NT2/D1 (cell line): ENCODE measurements at regions not wholly inside any gene's neighbourhood (a gene's known extent, or its start where the extent isn't known, plus 50 kb on each side); places are given as distances from the start of the nearest gene placed in this dataset.
A peak's percentile ranks its signal among the peaks of the same experiment; 100 is the strongest.
"Not testable (repeated sequence)": the region's sequence is repeated elsewhere in the genome, so short reads cannot be mapped to it uniquely, and the experiment has no call there.

Experiments
- DNase-seq: peaks from one replicate; pipeline ENCODE4 v3.0.0-alpha.2; 2011; ENCODE audit warnings: low read depth, low spot score
- H3K27me3 ChIP-seq: 2 replicates; pipeline ENCODE4 v1.6.0; 2011; ENCODE audit warnings: mild to moderate bottlenecking; ENCODE audit not compliant: insufficient read length, insufficient read depth
- H3K36me3 ChIP-seq: 2 replicates; pipeline ENCODE4 v1.6.1; 2011; ENCODE audit warnings: mild to moderate bottlenecking, low read length, mixed read lengths; ENCODE audit not compliant: insufficient read depth, insufficient read length
- H3K4me1 ChIP-seq: 2 replicates; pipeline ENCODE4 v1.5.1; 2011; ENCODE audit not compliant: insufficient read depth, insufficient read length
- H3K4me3 ChIP-seq: 2 replicates; pipeline ENCODE4 v1.5.1; 2011; ENCODE audit warnings: low read depth; ENCODE audit not compliant: insufficient read length
- H3K9ac ChIP-seq: 2 replicates; pipeline ENCODE4 v1.6.0; 2011; ENCODE audit warnings: low read depth; ENCODE audit not compliant: insufficient read length
- H3K9me3 ChIP-seq: 2 replicates; pipeline ENCODE4 v1.5.1; 2011; ENCODE audit warnings: mild to moderate bottlenecking, low read length; ENCODE audit not compliant: insufficient read depth
- SUZ12 ChIP-seq: IDR thresholded peaks from 2 replicates; pipeline ENCODE4 v1.6.1; 2011; ENCODE audit not compliant: insufficient read length, insufficient read depth; ENCODE audit errors: extremely low read depth
- YY1 ChIP-seq: IDR thresholded peaks from 2 replicates; pipeline ENCODE4 v1.6.1; 2011; ENCODE audit not compliant: insufficient read length, insufficient read depth
- ZNF274 ChIP-seq: IDR thresholded peaks from 2 replicates; pipeline ENCODE4 v1.6.1; 2011; ENCODE audit warnings: mild to moderate bottlenecking, low read depth, low read length

DNA sequence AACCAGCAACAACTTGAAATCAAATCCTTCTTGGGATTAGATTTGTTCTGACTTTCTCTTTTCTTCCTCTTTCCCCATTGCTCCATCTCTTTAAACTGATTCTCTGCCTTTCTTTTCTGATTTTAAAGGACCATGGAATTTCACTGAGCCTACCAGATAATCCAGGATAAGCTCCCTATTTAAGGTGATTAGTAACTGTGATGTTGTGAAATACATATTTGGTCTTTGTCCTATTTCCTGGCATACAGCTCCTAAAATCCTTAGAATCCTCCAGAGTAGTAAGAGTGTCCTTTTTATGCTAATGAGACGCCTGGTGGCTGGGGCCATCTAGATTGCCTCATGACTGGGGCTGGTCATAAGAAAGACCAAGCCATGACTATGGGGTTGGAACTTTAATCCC, 236.9 kb downstream of the USP25 start:
- TF ChIP-seq SUZ12: no peak
- Histone ChIP-seq H3K36me3 (no peaks in the 10 kb centered on the region), H3K27me3 (no peaks in the 10 kb centered on the region), H3K4me1 (no peaks in the 10 kb centered on the region), H3K4me3 (no peak overlapping the region), H3K9me3 (peaks cover 15% of the 10 kb centered on the region), H3K9ac (no peak overlapping the region)
- no peak for DNase-seq

- no peak overlapping the region for H3K4me3 ChIP-seq
- H3K9ac ChIP-seq: no peak overlapping the region
- H3K9me3 ChIP-seq: peaks cover 15% of the 10 kb centered on the region
- H3K4me1 ChIP-seq: no peaks in the 10 kb centered on the region
- TF ChIP-seq SUZ12 (no peak), YY1 (no peak), ZNF274 (no peak)
- H3K36me3 ChIP-seq: no peaks in the 10 kb centered on the region
- no peaks in the 10 kb centered on the region for H3K27me3 ChIP-seq
- DNase-seq: peak; percentile 49
Observed at GRCh38 chr21:15967661-15968060, 237.9 kb downstream of the USP25 start.

DNA sequence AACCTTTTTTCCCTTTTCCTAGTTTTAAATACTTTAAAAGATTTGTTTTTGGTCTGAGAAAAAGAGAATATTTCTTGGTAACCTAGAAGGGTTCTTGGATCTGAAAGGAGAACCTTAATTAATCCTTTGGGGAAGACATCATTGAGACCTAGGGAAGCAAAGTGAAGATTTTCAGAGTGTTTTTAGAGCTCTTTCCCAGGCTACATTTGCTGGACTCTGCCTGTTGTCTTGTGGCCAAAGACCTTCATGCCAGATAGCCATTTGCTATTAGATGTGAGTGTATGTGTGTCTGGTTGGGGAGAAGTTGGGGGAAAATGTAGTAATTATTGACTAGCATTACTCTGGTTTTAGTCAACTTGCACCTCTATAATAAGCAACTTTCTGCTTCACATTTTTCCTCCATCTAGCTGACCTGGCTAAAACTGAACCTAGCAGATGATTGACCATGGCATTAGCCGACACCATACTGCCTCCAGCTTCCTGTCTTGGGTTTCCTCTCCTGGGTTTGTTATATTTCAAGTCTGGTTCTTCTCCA, 239.1 kb downstream of the USP25 start:
- Histone ChIP-seq H3K9ac (no peak overlapping the region), H3K27me3 (no peaks in the 10 kb centered on the region), H3K36me3 (no peaks in the 10 kb centered on the region), H3K4me1 (no peaks in the 10 kb centered on the region), H3K4me3 (no peak overlapping the region), H3K9me3 (peaks cover 15% of the 10 kb centered on the region)
- DNase-seq: no peak
- TF ChIP-seq YY1: no peak

- Histone ChIP-seq H3K4me1 (no peaks in the 10 kb centered on the region), H3K36me3 (no peaks in the 10 kb centered on the region), H3K9ac (no peak overlapping the region), H3K27me3 (no peaks in the 10 kb centered on the region), H3K9me3 (peaks cover 4% of the 10 kb centered on the region; the same call in 1 of the 2 replicates), H3K4me3 (no peak overlapping the region)
- TF ChIP-seq YY1 (no peak), ZNF274 (no peak), SUZ12 (no peak)
- DNase-seq: no peak
Observed at GRCh38 chr21:15976807-15977206, 247.0 kb downstream of the USP25 start.

- Histone ChIP-seq H3K27me3 (no peaks in the 10 kb centered on the region), H3K36me3 (no peaks in the 10 kb centered on the region), H3K4me3 (no peak overlapping the region), H3K9ac (no peak overlapping the region), H3K9me3 (peaks cover 4% of the 10 kb centered on the region; the same call in 1 of the 2 replicates), H3K4me1 (no peaks in the 10 kb centered on the region)
- no peak for TF ChIP-seq YY1
- no peak for TF ChIP-seq SUZ12
- TF ChIP-seq ZNF274: no peak
- no peak for DNase-seq
Observed at GRCh38 chr21:15978215-15978738, 248.5 kb downstream of the USP25 start.

DNA sequence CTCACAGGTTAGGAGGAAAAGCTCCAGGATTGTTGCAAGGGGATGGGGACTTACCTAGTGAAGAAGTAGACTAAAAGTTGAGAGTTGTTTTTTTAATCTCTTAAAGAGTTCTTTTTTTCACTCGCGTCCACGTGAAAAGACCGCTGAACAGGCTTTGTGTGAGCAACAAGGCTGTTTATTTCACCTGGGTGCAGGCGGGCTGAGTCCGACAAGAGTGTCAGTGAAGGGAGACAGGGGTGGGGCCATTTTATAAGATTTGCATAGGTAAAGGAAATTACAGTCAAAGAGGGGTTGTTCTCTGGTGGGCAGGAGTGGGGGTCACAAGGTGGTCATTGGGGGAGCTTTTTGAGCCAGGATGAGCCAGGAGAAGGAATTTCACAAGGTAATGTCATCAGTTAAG, 249.7 kb downstream of the USP25 start:
- DNase-seq, H3K4me3 ChIP-seq, H3K27me3 ChIP-seq: not testable (repeated sequence)

GRCh38 chr21:15986277-15986676, 256.5 kb downstream of the USP25 start:
- Histone ChIP-seq H3K4me3 (no peak overlapping the region), H3K9ac (no peak overlapping the region), H3K9me3 (no peaks in the 10 kb centered on the region; the same call in 1 of the 2 replicates), H3K27me3 (no peaks in the 10 kb centered on the region), H3K4me1 (no peaks in the 10 kb centered on the region), H3K36me3 (no peaks in the 10 kb centered on the region)
- TF ChIP-seq SUZ12 (no peak), ZNF274 (no peak), YY1 (no peak)
- no peak for DNase-seq

More for the DNA sequence above, 249.7 kb downstream of the USP25 start:
- H3K36me3 ChIP-seq, H3K4me1 ChIP-seq, H3K9ac ChIP-seq, H3K9me3 ChIP-seq: not testable (repeated sequence)

GRCh38 chr21:15992171-15992570, 262.4 kb downstream of the USP25 start:
- Histone ChIP-seq H3K36me3 (no peaks in the 10 kb centered on the region), H3K4me1 (no peaks in the 10 kb centered on the region)
- no peak for TF ChIP-seq SUZ12
- TF ChIP-seq ZNF274: no peak
- TF ChIP-seq YY1: no peak

More at GRCh38 chr21:15992171-15992570, 262.4 kb downstream of the USP25 start:
- no peaks in the 10 kb centered on the region for H3K9me3 ChIP-seq
- DNase-seq: no peak
- no peak overlapping the region for H3K9ac ChIP-seq
- H3K4me3 ChIP-seq: no peak overlapping the region
- H3K27me3 ChIP-seq: no peaks in the 10 kb centered on the region
